GM12878 (cell line): ENCODE measurements at regions not wholly inside any gene's neighbourhood (a gene's known extent, or its start where the extent isn't known, plus 50 kb on each side); places are given as distances from the start of the nearest gene placed in this dataset.

Source experiments
- EP300 ChIP-seq, 2 experiments: fragments of 150-350 bp in 1 of 2; IDR thresholded peaks; 2 replicates each; pipeline ENCODE4 v1.6.1; 2011 to 2012; ENCODE audit warnings: low read depth in 2 of 2, low read length in 2 of 2, borderline replicate concordance in 1 of 2, improper control_type of control experiment in 1 of 2, inconsistent platforms in 1 of 2; ENCODE audit not compliant: control insufficient read depth in 1 of 2
- HDGF ChIP-seq: fragments of 450-650 bp; IDR thresholded peaks from 2 replicates; pipeline ENCODE4 v1.6.1; 2016; ENCODE audit warnings: antibody characterized with exemption
- NFIC ChIP-seq: IDR thresholded peaks from 2 replicates; pipeline ENCODE4 v1.6.1; 2012; ENCODE audit warnings: low read depth, mild to moderate bottlenecking, inconsistent platforms, low read length, moderate library complexity
- NR2C1 ChIP-seq: fragments of 450-650 bp; IDR thresholded peaks from 2 replicates; pipeline ENCODE4 v1.6.1; 2017; ENCODE audit warnings: antibody characterized with exemption, mild to moderate bottlenecking, moderate library complexity
- POLR2AphosphoS2 ChIP-seq: IDR thresholded peaks from 2 replicates; pipeline ENCODE4 v1.6.1; 2011; ENCODE audit warnings: low read depth, mild to moderate bottlenecking, low read length, improper control_type of control experiment, moderate library complexity
- RB1 ChIP-seq: fragments of 450-650 bp; formaldehyde crosslinking; IDR thresholded peaks from 2 replicates; pipeline ENCODE4 v1.6.1; 2017; ENCODE audit warnings: mild to moderate bottlenecking, borderline replicate concordance
- TF ChIP-seq, protein P1 (sequence below), 3 experiments: IDR thresholded peaks in 2 of 3; conservative IDR thresholded peaks in 1 of 3; 2 replicates each; pipeline ENCODE4 v1.5.1; 2011; ENCODE audit warnings: low read depth in 3 of 3, low read length in 3 of 3, mild to moderate bottlenecking in 3 of 3, control low read depth in 2 of 3, moderate library complexity in 2 of 3, inconsistent platforms in 1 of 3, mixed read lengths in 1 of 3; ENCODE audit not compliant: control insufficient read depth in 2 of 3, insufficient read depth in 1 of 3; ENCODE audit errors: extremely low read depth in 1 of 3
- TF ChIP-seq, protein P2 (sequence below): IDR thresholded peaks from 2 replicates; pipeline ENCODE4 v1.6.1; 2012; ENCODE audit warnings: low read depth, low read length, improper control_type of control experiment
- TF ChIP-seq, protein P3 (sequence below): fragments of 450-650 bp; IDR thresholded peaks from 2 replicates; pipeline ENCODE4 v1.6.1; 2017; ENCODE audit warnings: antibody characterized with exemption, mild to moderate bottlenecking, moderate library complexity

DNA sequence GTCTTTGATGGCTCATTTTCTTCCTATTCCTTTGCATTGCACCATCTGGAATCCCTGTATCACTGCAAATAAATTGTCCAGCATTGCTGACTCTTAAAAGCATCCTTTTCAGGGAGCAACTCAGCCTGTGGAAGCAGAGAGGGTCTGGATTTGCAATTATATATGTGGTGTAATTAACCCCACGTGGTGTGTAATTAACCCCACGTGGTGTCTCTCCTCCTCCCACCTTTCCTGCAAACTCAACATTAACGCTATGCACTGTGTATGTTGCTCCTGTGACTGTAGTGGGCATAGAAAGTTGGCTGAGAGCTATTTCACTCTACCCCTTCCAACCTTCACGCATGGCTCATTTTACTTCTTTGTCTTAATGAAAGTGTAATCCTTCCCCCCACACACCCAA is 689.0 kb upstream of the COBL start:
- no peak for TF ChIP-seq EP300 (IDR thresholded peaks at IDR 0.05; ENCODE audit: borderline replicate concordance in 1 of 2, control insufficient read depth in 1 of 2, low read depth in 2 of 2, low read length in 2 of 2)
- no peak for TF ChIP-seq NR2C1
- no peak for TF ChIP-seq RB1
- no peak for TF ChIP-seq NFIC
- TF ChIP-seq, protein P1, sequence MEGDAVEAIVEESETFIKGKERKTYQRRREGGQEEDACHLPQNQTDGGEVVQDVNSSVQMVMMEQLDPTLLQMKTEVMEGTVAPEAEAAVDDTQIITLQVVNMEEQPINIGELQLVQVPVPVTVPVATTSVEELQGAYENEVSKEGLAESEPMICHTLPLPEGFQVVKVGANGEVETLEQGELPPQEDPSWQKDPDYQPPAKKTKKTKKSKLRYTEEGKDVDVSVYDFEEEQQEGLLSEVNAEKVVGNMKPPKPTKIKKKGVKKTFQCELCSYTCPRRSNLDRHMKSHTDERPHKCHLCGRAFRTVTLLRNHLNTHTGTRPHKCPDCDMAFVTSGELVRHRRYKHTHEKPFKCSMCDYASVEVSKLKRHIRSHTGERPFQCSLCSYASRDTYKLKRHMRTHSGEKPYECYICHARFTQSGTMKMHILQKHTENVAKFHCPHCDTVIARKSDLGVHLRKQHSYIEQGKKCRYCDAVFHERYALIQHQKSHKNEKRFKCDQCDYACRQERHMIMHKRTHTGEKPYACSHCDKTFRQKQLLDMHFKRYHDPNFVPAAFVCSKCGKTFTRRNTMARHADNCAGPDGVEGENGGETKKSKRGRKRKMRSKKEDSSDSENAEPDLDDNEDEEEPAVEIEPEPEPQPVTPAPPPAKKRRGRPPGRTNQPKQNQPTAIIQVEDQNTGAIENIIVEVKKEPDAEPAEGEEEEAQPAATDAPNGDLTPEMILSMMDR (IDR thresholded peaks at IDR 0.05 in 2 of 3, conservative IDR thresholded peaks at IDR 0.05 in 1 of 3; ENCODE audit: control insufficient read depth in 2 of 3, extremely low read depth in 1 of 3, insufficient read depth in 1 of 3, low read depth in 3 of 3, low read length in 3 of 3) = no peak
- TF ChIP-seq, protein P2, sequence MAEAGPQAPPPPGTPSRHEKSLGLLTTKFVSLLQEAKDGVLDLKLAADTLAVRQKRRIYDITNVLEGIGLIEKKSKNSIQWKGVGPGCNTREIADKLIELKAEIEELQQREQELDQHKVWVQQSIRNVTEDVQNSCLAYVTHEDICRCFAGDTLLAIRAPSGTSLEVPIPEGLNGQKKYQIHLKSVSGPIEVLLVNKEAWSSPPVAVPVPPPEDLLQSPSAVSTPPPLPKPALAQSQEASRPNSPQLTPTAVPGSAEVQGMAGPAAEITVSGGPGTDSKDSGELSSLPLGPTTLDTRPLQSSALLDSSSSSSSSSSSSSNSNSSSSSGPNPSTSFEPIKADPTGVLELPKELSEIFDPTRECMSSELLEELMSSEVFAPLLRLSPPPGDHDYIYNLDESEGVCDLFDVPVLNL = no peak
- TF ChIP-seq, protein P3, sequence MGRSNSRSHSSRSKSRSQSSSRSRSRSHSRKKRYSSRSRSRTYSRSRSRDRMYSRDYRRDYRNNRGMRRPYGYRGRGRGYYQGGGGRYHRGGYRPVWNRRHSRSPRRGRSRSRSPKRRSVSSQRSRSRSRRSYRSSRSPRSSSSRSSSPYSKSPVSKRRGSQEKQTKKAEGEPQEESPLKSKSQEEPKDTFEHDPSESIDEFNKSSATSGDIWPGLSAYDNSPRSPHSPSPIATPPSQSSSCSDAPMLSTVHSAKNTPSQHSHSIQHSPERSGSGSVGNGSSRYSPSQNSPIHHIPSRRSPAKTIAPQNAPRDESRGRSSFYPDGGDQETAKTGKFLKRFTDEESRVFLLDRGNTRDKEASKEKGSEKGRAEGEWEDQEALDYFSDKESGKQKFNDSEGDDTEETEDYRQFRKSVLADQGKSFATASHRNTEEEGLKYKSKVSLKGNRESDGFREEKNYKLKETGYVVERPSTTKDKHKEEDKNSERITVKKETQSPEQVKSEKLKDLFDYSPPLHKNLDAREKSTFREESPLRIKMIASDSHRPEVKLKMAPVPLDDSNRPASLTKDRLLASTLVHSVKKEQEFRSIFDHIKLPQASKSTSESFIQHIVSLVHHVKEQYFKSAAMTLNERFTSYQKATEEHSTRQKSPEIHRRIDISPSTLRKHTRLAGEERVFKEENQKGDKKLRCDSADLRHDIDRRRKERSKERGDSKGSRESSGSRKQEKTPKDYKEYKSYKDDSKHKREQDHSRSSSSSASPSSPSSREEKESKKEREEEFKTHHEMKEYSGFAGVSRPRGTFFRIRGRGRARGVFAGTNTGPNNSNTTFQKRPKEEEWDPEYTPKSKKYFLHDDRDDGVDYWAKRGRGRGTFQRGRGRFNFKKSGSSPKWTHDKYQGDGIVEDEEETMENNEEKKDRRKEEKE = no peak
- TF ChIP-seq HDGF = no peak
- no peak for TF ChIP-seq POLR2AphosphoS2
